Testis (tissue), 2 donors: ENCODE measurements at regions not wholly inside any gene's neighbourhood (a gene's known extent, or its start where the extent isn't known, plus 50 kb on each side); places are given as distances from the start of the nearest gene placed in this dataset.

ENCODE experiments used
- DNase-seq: peaks from one replicate; pipeline ENCODE4 v3.0.0-alpha.2; 2019
- H3K27ac ChIP-seq, 2 donors: fragments of 200-600 bp; sonication (generic); one replicate each; pipeline ENCODE4 v1.5.1; 2019
- H3K27me3 ChIP-seq: fragments of 200-600 bp; sonication (generic); one replicate; pipeline ENCODE4 v1.5.1; 2019
- H3K36me3 ChIP-seq: fragments of 200-600 bp; sonication (generic); one replicate; pipeline ENCODE4 v1.5.1; 2017; ENCODE audit warnings: low read depth; ENCODE audit errors: missing control alignments
- H3K4me1 ChIP-seq: fragments of 200-600 bp; sonication (generic); one replicate; pipeline ENCODE4 v1.5.1; 2019
- H3K4me3 ChIP-seq, 2 donors: fragments of 200-600 bp; sonication (generic); one replicate each; pipeline ENCODE4 v1.5.1; 2017 to 2019
- H3K9me3 ChIP-seq: fragments of 200-600 bp; sonication (generic); one replicate; pipeline ENCODE4 v1.5.1; 2017
- CTCF ChIP-seq, 3 experiments: fragments of 450-650 bp in 2 of 3; fragments of 200-600 bp in 1 of 3; sonication (generic) in 1 of 3; IDR thresholded peaks; one replicate each; pipeline ENCODE4 v1.5.1; 2016 to 2019; ENCODE audit warnings: antibody characterized with exemption in 3 of 3, mild to moderate bottlenecking in 2 of 3, moderate library complexity in 1 of 3
- POLR2A ChIP-seq: fragments of 450-650 bp; IDR thresholded peaks from one replicate; pipeline ENCODE4 v1.6.1; 2017; ENCODE audit warnings: antibody characterized with exemption, mild to moderate bottlenecking, moderate library complexity
- WGBS, 2 donors: methylation state at CpG; one replicate each; pipeline ENCODE4 v1.1.5; 2018; 5-methylcytosine and 5-hydroxymethylcytosine counted together
- intact Hi-C: fragments of 100-400 bp; cut with DNase I; formaldehyde crosslinking; loops from one replicate; pipeline ENCODE4 v1.15.1; 2023; ENCODE audit warnings: low total_unique reads

DNA sequence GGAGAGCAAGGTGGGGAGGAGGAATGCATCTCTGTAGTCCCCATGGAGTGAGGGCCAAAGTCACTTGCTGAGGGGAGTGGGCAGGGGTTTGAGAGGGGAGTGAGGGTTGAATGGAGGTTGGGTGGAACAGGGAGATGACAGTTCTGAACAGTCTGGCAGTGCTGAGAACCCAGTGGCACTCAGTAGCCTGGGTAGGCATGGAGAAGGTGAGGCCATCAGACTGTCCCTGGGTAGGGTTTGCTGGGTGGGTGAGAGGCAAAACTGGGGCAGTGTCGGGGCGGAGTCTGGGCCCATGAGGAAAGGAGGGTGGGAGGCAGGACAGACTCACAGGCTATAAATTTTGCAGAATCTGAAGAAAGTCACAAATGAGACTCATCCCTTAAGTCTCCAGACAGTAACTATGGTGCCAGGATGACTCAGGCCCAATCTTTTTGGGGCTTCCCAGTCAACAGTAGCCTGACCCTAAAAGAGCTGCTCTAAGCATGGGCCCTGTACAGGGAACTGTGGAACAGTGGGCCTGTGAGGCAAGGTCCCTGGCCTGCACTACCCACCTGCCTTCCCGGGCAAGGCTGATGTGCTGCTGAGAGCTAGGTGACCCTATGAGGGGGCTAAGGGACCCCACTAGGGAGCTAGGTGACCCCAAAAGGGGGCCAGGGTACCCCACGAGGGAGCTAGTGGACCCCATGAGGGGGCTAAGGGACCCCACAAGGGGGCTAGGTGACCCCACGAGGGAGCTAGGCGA lies 51.0 kb upstream of the DMRTB1 start:
- TF ChIP-seq POLR2A (no peak), CTCF (IDR thresholded peaks at IDR 0.05) (no peak)
- intact Hi-C loops: no loop called here
- 91 to 92% methylated on average over 5 to 6 of the region's 6 CpGs for WGBS, 2 donors

GRCh38 chr1:53408755-53409129 lies 50.5 kb upstream of the DMRTB1 start:
- TF ChIP-seq POLR2A (no peak), CTCF (IDR thresholded peaks at IDR 0.05) (no peak)
- 73 to 80% methylated on average over 7 of the region's 7 CpGs for WGBS, 2 donors
- DNase-seq: no peak

More for the DNA sequence above, 51.0 kb upstream of the DMRTB1 start:
- no peaks in the 10 kb centered on the region for H3K9me3 ChIP-seq
- H3K36me3 ChIP-seq: no peaks in the 10 kb centered on the region
- no peak overlapping the region for H3K27ac ChIP-seq
- H3K27me3 ChIP-seq: no peaks in the 10 kb centered on the region
- no peak for DNase-seq
- no peaks in the 10 kb centered on the region for H3K4me1 ChIP-seq
- no peak overlapping the region for H3K4me3 ChIP-seq

GRCh38 chr1:53409233-53409632 lies 50.0 kb upstream of the DMRTB1 start:
- no peaks in the 10 kb centered on the region for H3K4me1 ChIP-seq
- no peak overlapping the region for H3K4me3 ChIP-seq
- intact Hi-C loops: no loop called here
- no peaks in the 10 kb centered on the region for H3K9me3 ChIP-seq
- H3K27ac ChIP-seq: no peak overlapping the region
- H3K36me3 ChIP-seq: no peaks in the 10 kb centered on the region
- no peaks in the 10 kb centered on the region for H3K27me3 ChIP-seq
- TF ChIP-seq POLR2A (no peak), CTCF (IDR thresholded peaks at IDR 0.05) (no peak)
- DNase-seq: no peak
- 86 to 92% methylated on average over 7 of the region's 7 CpGs for WGBS, 2 donors

More at GRCh38 chr1:53408755-53409129, 50.5 kb upstream of the DMRTB1 start:
- Histone ChIP-seq H3K9me3 (no peaks in the 10 kb centered on the region), H3K27ac (no peak overlapping the region), H3K4me1 (no peaks in the 10 kb centered on the region), H3K36me3 (no peaks in the 10 kb centered on the region), H3K27me3 (no peaks in the 10 kb centered on the region), H3K4me3 (no peak overlapping the region)
- intact Hi-C loops: no loop called here
